ENCODE measurements at regions not wholly inside any gene's neighbourhood (a gene's known extent, or its start where the extent isn't known, plus 50 kb on each side); places are given as distances from the start of the nearest gene placed in this dataset.

DNA sequence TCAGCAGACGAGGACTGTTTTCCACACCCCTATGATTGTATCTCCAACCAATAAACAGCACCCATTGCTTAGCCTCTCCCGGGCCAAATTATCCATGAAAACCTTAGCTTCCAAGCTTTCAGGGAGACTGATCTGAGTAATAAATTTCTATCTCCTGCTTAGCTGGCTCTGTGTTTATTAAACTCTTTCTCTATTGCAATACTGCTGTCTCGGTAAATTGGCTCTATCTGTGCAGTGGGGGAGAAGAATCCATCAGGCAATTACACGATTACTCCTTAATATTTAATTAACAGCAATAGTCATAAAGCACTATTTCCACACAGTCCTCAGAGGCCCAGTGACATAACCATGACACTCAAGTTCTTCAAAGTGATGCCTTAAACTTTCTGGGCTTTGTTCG is 1122.8 kb downstream of the TYW1 start:
- TF ChIP-seq, protein P1, sequence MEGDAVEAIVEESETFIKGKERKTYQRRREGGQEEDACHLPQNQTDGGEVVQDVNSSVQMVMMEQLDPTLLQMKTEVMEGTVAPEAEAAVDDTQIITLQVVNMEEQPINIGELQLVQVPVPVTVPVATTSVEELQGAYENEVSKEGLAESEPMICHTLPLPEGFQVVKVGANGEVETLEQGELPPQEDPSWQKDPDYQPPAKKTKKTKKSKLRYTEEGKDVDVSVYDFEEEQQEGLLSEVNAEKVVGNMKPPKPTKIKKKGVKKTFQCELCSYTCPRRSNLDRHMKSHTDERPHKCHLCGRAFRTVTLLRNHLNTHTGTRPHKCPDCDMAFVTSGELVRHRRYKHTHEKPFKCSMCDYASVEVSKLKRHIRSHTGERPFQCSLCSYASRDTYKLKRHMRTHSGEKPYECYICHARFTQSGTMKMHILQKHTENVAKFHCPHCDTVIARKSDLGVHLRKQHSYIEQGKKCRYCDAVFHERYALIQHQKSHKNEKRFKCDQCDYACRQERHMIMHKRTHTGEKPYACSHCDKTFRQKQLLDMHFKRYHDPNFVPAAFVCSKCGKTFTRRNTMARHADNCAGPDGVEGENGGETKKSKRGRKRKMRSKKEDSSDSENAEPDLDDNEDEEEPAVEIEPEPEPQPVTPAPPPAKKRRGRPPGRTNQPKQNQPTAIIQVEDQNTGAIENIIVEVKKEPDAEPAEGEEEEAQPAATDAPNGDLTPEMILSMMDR (IDR thresholded peaks at IDR 0.05; ENCODE audit: insufficient read depth, low read length, poor library complexity, severe bottlenecking): no peak
- no peak overlapping the region for H3K4me3 ChIP-seq (replicated peaks; ENCODE audit: low read depth, low read length)
- no peaks in the 10 kb centered on the region for H3K36me3 ChIP-seq (ENCODE audit: control insufficient read depth, insufficient read depth, low read length)
- DNase-seq (ENCODE audit: extremely low read depth, insufficient read length): no peak
- H3K27me3 ChIP-seq (replicated peaks; ENCODE audit: control insufficient read depth, insufficient read depth, low read length): no peaks in the 10 kb centered on the region

DNA sequence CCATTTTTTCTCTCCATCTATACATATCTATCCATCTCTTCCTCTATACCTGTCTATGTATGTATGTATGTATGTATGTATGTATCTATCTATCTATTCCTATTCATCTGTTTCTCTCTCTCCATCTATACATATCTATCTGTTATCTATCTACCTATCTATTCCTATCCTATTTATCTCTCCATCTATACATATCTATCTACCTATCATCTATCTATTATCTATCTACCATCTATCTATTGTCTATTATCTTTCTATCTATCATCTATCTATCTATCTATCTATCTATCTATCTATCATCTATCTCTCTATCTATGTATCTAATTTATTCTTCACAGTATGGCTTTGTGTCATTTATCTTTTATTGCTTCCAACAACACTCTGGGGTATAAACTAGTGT is 1124.4 kb downstream of the TYW1 start:
- H3K36me3 ChIP-seq (ENCODE audit: control insufficient read depth, insufficient read depth, low read length): no peaks in the 10 kb centered on the region
- no peak overlapping the region for H3K4me3 ChIP-seq (replicated peaks; ENCODE audit: low read depth, low read length)
- H3K27me3 ChIP-seq (replicated peaks; ENCODE audit: control insufficient read depth, insufficient read depth, low read length): no peaks in the 10 kb centered on the region
- TF ChIP-seq, protein P1 (IDR thresholded peaks at IDR 0.05; ENCODE audit: insufficient read depth, low read length, poor library complexity, severe bottlenecking): no peak
- DNase-seq (ENCODE audit: extremely low read depth, insufficient read length): no peak

DNA sequence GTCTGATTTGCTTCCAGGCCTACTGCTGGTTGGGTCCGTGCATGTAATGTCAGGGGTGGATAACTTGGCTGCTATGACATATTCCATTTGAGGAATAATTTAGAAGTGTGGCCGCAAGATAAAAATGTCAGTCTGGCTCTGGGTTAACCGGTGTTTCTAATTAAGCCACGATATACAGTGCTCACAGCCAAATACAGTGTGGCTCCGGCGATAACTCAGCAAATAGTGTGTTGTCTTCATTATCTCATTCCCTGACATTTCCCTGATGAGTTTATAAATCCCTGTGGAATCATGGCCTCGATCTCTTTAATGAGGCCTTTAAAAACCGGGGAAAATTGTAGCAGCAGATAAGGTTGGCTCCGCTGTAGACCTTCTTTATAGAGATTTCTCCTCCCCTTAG is 1125.0 kb downstream of the TYW1 start:
- TF ChIP-seq, protein P1 (IDR thresholded peaks at IDR 0.05; ENCODE audit: insufficient read depth, low read length, poor library complexity, severe bottlenecking): no peak
- no peak for DNase-seq (ENCODE audit: extremely low read depth, insufficient read length)
- no peaks in the 10 kb centered on the region for H3K36me3 ChIP-seq (ENCODE audit: control insufficient read depth, insufficient read depth, low read length)
- H3K4me3 ChIP-seq (replicated peaks; ENCODE audit: low read depth, low read length): no peak overlapping the region
- H3K27me3 ChIP-seq (replicated peaks; ENCODE audit: control insufficient read depth, insufficient read depth, low read length): no peaks in the 10 kb centered on the region

DNA sequence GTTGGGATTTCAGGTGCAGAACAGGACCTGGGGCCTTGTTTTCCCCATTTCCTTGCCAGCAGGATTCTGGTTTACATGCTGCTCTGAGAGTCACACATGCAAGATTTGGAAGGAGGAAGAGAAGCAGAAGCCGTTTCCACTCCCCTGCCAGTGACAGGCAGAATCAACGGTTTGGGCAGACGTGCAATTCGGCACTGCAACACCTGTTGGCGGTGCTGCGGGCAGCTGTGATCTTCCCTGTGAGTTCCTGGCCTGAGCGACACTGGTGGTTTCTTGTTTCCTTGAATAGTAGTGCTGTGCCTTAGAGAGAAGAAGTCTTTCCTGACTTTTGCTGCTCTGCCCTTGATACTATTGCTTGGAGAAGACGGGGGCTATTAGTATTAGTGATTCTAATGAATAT is 1126.2 kb downstream of the TYW1 start:
- no peaks in the 10 kb centered on the region for H3K27me3 ChIP-seq (replicated peaks; ENCODE audit: control insufficient read depth, insufficient read depth, low read length)
- no peak for DNase-seq (ENCODE audit: extremely low read depth, insufficient read length)

DNA sequence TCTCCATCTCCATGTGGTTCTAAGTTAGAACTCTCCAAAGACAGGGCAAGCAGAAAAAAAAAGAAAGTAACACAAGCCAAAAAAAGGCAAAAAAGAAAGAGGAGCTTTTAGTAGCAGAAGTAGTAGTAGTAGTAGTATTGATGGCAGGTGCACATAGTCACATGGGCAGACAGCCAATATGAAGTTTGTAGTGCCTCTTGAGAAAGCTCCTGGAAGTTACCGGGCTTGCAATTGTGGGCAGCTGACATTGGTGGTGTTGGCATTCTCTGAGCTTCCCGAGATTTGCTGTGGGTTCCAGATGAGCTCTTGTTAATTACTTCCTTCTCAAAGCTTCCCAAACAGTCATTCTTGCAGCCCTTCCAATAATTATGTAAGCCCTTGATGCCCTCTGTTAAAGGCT is 1128.5 kb downstream of the TYW1 start:
- no peak overlapping the region for H3K4me3 ChIP-seq (replicated peaks; ENCODE audit: low read depth, low read length)
- DNase-seq (ENCODE audit: extremely low read depth, insufficient read length): no peak
- no peaks in the 10 kb centered on the region for H3K36me3 ChIP-seq (ENCODE audit: control insufficient read depth, insufficient read depth, low read length)
- TF ChIP-seq, protein P1 (IDR thresholded peaks at IDR 0.05; ENCODE audit: insufficient read depth, low read length, poor library complexity, severe bottlenecking): no peak
- no peaks in the 10 kb centered on the region for H3K27me3 ChIP-seq (replicated peaks; ENCODE audit: control insufficient read depth, insufficient read depth, low read length)

More for the DNA sequence above, 1126.2 kb downstream of the TYW1 start:
- Histone ChIP-seq H3K36me3 (ENCODE audit: control insufficient read depth, insufficient read depth, low read length) (no peaks in the 10 kb centered on the region), H3K4me3 (replicated peaks; ENCODE audit: low read depth, low read length) (no peak overlapping the region)
- TF ChIP-seq, protein P1 (IDR thresholded peaks at IDR 0.05; ENCODE audit: insufficient read depth, low read length, poor library complexity, severe bottlenecking): no peak

DNA sequence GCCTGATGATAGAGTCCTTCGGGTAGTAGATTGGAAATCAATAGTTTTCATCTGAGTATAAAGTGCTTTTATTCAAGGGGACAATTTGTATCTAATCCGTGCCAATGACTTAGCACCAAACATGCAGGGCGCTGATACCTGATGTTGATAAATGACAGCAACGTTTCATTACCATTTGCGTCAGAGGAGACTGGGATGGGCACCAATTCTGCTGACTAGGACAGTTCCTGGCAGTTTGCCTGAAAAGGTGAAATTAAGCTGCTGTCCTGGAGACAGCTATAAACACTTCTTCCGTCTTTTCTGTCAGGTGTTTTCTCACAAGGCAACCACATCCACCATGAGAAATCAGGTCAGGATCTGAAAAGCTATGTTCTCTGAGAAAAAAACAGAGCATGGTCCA is 1136.4 kb downstream of the TYW1 start:
- H3K27me3 ChIP-seq (replicated peaks; ENCODE audit: control insufficient read depth, insufficient read depth, low read length): no peaks in the 10 kb centered on the region
- no peak for DNase-seq (ENCODE audit: extremely low read depth, insufficient read length)
- no peaks in the 10 kb centered on the region for H3K36me3 ChIP-seq (ENCODE audit: control insufficient read depth, insufficient read depth, low read length)
- H3K4me3 ChIP-seq (replicated peaks; ENCODE audit: low read depth, low read length): no peak overlapping the region
- TF ChIP-seq, protein P1 (IDR thresholded peaks at IDR 0.05; ENCODE audit: insufficient read depth, low read length, poor library complexity, severe bottlenecking): no peak

Data from GM06990 (cell line).